HEK293 (cell line): ENCODE measurements at regions not wholly inside any gene's neighbourhood (a gene's known extent, or its start where the extent isn't known, plus 50 kb on each side); places are given as distances from the start of the nearest gene placed in this dataset.

ENCODE experiments used
- MYNN ChIP-seq: fragments of 450-650 bp; formaldehyde crosslinking; IDR thresholded peaks from 2 replicates; pipeline ENCODE4 v1.5.1; 2016; ENCODE audit warnings: missing biosample characterization, missing genetic modification characterization, borderline replicate concordance
- ZBTB48 ChIP-seq: fragments of 450-650 bp; formaldehyde crosslinking; IDR thresholded peaks from 2 replicates; pipeline ENCODE4 v1.5.1; 2016; ENCODE audit warnings: missing biosample characterization, missing genetic modification characterization
- ZFP41 ChIP-seq: fragments of 450-650 bp; formaldehyde crosslinking; IDR thresholded peaks from 2 replicates; pipeline ENCODE4 v1.5.1; 2016; ENCODE audit warnings: missing biosample characterization, missing genetic modification characterization, borderline replicate concordance
- ZNF184 ChIP-seq: fragments of 450-650 bp; IDR thresholded peaks from 2 replicates; pipeline ENCODE4 v1.5.1; 2018; ENCODE audit warnings: missing biosample characterization, mild to moderate bottlenecking, missing genetic modification characterization

DNA sequence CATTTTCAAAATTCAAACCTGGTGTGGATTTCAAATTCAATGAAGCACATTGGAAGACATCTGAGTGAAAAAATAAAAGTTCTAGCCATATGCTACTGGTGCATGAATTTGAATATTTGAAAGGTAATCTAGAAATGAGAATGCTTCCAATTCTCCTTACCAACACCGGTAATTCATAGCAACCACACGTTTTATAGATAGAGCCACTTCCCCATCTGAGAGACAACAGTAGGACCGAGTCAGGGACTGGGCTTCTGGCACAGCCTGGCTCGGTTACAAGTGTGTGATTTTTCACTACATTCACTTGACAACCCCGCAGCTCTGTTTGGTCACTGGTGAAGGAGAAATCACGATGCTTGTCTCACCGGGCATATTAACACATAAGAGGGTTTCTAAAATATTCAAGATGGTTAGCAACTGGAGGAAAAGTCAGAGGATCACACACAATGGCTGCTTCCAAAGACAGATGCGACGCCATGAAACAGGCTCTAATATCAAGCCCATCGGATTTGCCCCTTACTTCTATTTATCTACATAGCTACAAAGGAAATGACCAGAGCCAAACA, 86.5 kb upstream of the FOXN3 start:
- TF ChIP-seq ZNF184 (no peak), ZFP41 (tag by site-specific recombination) (no peak), MYNN (tag by site-specific recombination) (no peak), ZBTB48 (tag by site-specific recombination) (no peak)
